NCI-H1105 treated with DMSO at 0.1 percent for 48 hours (cell line): ENCODE measurements at regions not wholly inside any gene's neighbourhood (a gene's known extent, or its start where the extent isn't known, plus 50 kb on each side); places are given as distances from the start of the nearest gene placed in this dataset.
"Not testable (repeated sequence)": the region's sequence is repeated elsewhere in the genome, so short reads cannot be mapped to it uniquely, and the experiment has no call there.

Source experiments
- DNase-seq: peaks from one replicate; lab custom pipeline; 2025; lab: John Stamatoyannopoulos, UW

GRCh38 chr3:96483781-96484180 lies 330.6 kb upstream of the EPHA6 start:
- no peak for DNase-seq

- no peak for DNase-seq
Measured at GRCh38 chr3:96488708-96489107, 325.7 kb upstream of the EPHA6 start.

- DNase-seq, result no peak
Measured at GRCh38 chr3:96491023-96491422, 323.4 kb upstream of the EPHA6 start.

DNA sequence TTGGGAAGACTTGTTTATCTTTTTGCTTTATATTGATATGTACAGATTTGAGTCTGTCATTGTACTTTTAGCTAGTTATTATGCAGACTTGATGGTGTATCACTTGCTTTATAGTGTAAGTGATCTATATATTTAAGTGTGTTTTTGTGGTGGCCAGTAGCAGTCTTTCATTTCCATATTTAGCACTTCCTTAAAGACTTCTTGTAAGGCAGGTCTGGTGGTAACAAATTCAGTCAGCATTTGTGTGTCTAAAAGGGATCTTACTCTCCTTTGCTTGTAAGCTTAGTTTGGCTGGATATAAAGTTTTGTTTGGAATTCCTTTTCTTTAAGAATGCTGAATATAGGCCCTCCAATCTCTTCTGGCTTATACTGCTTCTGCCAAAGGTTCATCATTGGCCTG lies 322.5 kb upstream of the EPHA6 start:
- no peak for DNase-seq

DNA sequence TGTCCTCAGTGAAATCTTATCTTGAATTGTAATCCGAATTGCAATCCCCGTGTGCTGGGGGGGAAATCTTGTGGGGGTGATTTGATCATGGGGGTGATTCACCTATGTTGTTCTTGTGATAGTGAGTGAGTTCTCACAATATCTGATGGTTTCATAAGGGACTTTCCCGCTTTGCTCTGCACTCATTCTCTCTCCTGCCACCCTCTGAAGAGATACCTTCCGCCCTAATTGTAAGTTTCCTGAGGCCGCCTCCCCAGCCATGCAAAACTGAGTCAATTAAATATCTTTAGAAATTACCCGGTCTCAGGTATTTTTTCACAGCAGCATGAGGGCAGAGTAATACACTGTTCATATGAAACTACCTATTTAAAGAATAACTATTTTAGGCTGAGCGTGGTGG lies 304.1 kb upstream of the EPHA6 start:
- no peak for DNase-seq

GRCh38 chr3:96537165-96537564 lies 277.2 kb upstream of the EPHA6 start:
- no peak for DNase-seq

DNA sequence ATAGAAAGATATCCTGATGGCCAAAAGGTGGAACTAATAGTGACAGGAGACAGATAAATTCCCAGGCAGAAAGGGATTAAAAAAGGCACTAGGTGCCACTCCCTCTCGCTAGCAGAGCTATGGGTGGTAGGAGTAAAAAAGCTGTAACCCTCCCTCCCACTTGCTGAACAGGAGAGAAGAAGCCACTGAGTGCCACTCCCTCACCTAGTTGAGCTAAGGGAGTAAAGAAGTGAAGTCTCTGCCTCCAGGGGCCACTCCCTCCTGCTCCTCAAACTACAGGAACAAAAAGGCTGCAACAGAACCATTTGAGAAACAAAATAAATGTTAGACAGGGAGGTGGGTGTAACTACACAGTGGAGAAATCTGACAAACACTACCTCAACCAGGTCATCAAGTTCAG lies 276.2 kb upstream of the EPHA6 start:
- DNase-seq, result no peak

DNA sequence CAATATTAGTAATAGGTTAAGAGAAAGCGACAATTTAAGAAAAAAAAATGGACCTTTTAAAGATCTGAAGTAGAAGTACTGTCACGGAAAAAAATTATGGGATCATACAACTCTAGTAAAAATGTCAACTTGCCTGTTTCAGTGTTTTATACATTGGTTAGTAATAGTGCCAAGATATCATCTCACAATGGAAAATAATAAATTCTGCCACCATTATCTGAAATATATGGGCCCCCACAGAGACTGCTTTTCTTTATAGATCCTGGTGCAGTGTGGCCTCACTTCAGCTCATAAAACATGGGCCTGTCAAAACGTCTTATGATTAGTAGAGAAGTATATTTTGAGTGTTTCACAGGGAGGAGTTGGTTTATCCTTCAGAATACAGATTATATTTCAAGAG lies 266.3 kb upstream of the EPHA6 start:
- DNase-seq, result no peak

- no peak for DNase-seq
Measured at GRCh38 chr3:96576935-96577334, 237.5 kb upstream of the EPHA6 start.

DNA sequence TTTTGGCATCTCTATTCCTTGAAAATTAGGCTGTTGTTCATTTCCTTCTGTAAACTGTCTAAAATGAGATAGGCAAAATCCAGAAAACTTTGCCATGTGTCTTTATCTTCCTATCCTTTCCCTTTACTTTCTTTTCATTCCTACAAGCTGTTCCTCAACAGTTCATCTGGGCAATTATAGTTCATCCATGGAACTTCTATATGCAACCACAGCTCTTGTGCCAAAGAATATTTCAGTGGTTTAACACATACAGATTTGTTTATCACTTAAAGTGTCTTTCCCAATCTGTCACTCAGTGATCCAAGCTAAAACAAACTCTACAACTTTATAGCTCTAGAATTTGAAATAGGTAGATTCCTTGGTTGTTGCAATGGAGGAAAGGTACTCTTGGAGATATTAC lies 230.3 kb upstream of the EPHA6 start:
- DNase-seq, result no peak

- DNase-seq, result not testable (repeated sequence)
Measured at GRCh38 chr3:96606865-96607264, 207.5 kb upstream of the EPHA6 start.

- DNase-seq, result no peak
Measured at GRCh38 chr3:96619475-96619874, 194.9 kb upstream of the EPHA6 start.

- DNase-seq, result no peak
Measured at GRCh38 chr3:96622878-96623277, 191.5 kb upstream of the EPHA6 start.

DNA sequence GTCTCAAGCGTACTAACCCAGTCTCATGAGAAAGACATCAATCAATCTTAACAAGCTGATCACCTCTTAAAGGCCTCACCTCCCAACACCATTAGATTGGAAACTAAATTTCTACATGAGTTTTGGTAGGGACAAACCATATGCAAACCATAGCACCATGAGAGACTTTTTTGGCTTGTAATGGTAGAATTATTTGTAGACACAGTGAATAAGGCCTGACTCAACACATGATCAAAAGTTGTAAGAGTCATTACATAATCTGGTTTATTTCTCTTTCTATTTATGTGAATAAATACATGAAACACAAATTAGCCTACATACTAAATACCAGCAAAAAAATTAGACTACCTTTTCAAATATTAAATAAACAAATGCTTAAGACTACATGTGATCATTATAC lies 183.3 kb upstream of the EPHA6 start:
- no peak for DNase-seq

GRCh38 chr3:96646596-96646995 lies 167.8 kb upstream of the EPHA6 start:
- DNase-seq, result no peak

GRCh38 chr3:96657710-96658109 lies 156.7 kb upstream of the EPHA6 start:
- DNase-seq, result no peak

GRCh38 chr3:96671861-96672595 lies 142.4 kb upstream of the EPHA6 start:
- DNase-seq, result not testable (repeated sequence)

DNA sequence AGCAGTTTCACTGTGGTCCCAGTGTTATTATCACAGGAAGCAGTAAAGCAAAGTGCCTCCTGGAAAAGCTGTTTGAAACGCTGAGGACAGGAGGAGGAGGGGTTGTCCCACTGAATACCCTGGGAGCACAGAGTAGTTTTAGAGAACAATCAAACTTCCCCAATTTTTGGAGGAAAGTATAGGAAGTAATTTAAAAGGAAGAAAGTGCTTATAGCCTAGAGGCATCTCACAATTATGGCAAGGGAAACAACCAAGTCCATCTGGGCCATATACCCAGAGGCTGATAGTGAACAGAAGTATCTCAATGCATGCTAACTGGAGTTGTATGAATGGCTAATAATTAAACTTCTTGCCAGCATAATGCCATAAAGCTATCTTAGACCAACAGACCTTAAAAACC lies 137.2 kb upstream of the EPHA6 start:
- no peak for DNase-seq

DNA sequence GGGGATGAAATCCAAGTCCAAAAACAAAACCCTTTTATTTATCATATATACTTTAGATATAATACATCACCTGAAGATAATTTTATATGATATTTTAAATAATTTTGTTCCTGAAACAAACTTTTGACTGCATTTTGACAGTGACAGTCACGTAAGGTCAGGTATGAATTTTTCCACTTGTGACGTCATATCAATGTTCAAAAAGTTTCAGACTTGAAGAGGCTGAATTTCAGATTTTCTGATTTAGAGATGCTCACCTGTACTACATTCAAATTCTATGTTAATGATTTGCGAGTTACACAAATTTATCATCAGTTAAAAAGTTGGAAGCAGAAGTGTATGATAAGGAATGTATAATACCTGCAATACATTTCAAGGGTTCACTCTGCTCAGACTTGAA lies 136.1 kb upstream of the EPHA6 start:
- no peak for DNase-seq

GRCh38 chr3:96700322-96701315 lies 113.8 kb upstream of the EPHA6 start:
- no peak for DNase-seq

DNA sequence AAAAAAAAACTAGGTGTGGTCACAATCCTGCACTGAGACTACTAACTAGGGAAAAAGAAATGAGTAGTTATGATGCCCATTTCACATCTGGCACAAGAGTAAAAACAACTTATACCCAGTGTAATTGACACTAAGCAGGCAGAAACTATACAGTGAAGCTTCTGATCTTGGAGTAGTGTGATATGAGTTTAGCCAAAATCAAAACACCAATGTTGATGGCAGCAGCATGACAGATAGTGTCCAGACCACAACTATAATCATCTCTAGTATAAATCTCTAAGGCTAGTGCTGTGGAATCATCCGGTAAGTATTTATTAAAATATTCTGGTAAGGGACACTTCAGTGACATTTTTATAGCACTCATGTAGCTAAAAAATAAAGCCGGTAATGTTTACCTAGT lies 108.5 kb upstream of the EPHA6 start:
- DNase-seq, result no peak

DNA sequence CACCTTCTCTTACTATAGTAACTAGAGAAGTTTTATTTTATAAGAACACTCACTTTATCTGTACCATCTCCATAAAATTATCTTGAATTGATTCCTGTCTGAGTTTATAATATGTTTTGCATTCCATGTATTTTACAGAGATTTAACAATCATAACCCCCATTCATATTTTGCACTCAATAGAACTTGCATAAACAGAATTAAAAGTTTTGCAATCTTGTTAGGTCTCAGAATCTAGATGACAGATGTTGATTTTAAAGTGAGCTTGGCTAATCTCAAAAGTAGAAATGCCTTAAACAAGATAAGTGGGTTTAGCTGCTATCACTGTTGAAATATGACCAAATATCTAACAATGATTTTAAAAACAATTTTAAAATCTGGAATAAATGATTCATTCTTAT lies 107.9 kb upstream of the EPHA6 start:
- no peak for DNase-seq

DNA sequence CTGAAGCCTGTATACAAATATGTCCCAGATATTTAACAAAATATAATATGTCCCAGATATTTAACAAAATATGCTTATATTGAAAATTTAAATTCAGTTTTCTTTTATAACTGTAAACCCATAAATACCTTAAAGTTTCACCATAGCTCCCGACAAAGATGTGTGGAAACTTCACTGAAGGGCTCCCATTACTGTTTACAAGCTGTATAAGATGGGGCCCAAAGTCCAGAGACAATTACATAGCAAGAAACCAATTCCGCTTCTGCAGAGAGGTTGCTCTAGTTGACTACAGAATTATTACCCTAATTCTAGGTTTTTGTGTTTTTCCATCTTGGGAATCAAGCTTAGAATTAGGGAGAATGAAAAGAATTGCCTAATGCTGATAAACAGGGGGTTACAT lies 102.6 kb upstream of the EPHA6 start:
- DNase-seq, result no peak
